Endothelial cell of umbilical vein (primary cell): ENCODE measurements at regions not wholly inside any gene's neighbourhood (a gene's known extent, or its start where the extent isn't known, plus 50 kb on each side); places are given as distances from the start of the nearest gene placed in this dataset.

Experiments
- BruUV-seq: library from RNA; stranded (reverse); fragments of 400-500 nt; replicated peaks from 2 replicates; lab custom pipeline; 2021; lab: Mats Ljungman, UMichigan
- CTCF ChIA-PET: fragments of 300-600, 350-600 bp; sonication (Branson Sonifier 250); formaldehyde crosslinking; loops from one replicate; lab custom pipeline; 2021; ENCODE audit warnings: antibody characterized with exemption, inconsistent platforms; lab: Charles Lee
- POLR2A ChIA-PET: fragments of 300-600, 350-600 bp; sonication (Branson Sonifier 250); formaldehyde crosslinking; loops from one replicate; lab custom pipeline; 2021; ENCODE audit warnings: antibody characterized with exemption, inconsistent platforms; lab: Charles Lee
- DNase-seq: peaks from one replicate; pipeline ENCODE4 v3.0.0-alpha.2; 2011; ENCODE audit warnings: low read depth, low spot score
- FAIRE-seq: peaks from 2 replicates; lab custom pipeline; 2011; peaks lifted over from hg19 to GRCh38; lab: Jason Lieb, UNC
- H2AFZ ChIP-seq: 2 replicates; pipeline ENCODE4 v1.6.0; 2012; ENCODE audit warnings: low read depth, low read length, control low read depth, inconsistent platforms
- H3K27ac ChIP-seq: 2 replicates; pipeline ENCODE4 v1.5.1; 2011; ENCODE audit warnings: low read depth, mild to moderate bottlenecking, control low read depth, low read length, moderate library complexity; ENCODE audit not compliant: insufficient read depth
- H3K27me3 ChIP-seq, 2 experiments: 2 replicates each; pipeline versions ENCODE4 v1.6.0 to v1.6.1; 2011; ENCODE audit warnings: low read length in 2 of 2, mixed read lengths in 1 of 2; ENCODE audit not compliant: control insufficient read depth in 2 of 2, insufficient read depth in 2 of 2
- H3K36me3 ChIP-seq, 2 experiments: 2 replicates in 1 of 2; 3 replicates in 1 of 2; pipeline ENCODE4 v1.5.1; 2011; ENCODE audit warnings: low read length in 2 of 2, mild to moderate bottlenecking in 1 of 2, moderate library complexity in 1 of 2; ENCODE audit not compliant: control insufficient read depth in 2 of 2, insufficient read depth in 2 of 2; ENCODE audit errors: extremely low read depth in 1 of 2
- H3K4me1 ChIP-seq: 3 replicates; pipeline ENCODE4 v1.5.1; 2011; ENCODE audit warnings: mild to moderate bottlenecking, low read length; ENCODE audit not compliant: control insufficient read depth, insufficient read depth; ENCODE audit errors: extremely low read depth
- H3K4me2 ChIP-seq: 2 replicates; pipeline ENCODE4 v1.6.1; 2011; ENCODE audit warnings: low read length, control low read depth, mixed read lengths; ENCODE audit not compliant: insufficient read depth
- H3K4me3 ChIP-seq, 3 experiments: fragments of 200-600 bp in 1 of 3; sonication (generic), shearing (Covaris generic) in 1 of 3; replicated peaks in 1 of 3; 2 replicates each; pipeline ENCODE4 v1.5.1; 2011 to 2016; ENCODE audit warnings: control low read depth in 3 of 3, low read length in 3 of 3, mild to moderate bottlenecking in 2 of 3, inconsistent platforms in 1 of 3, low read depth in 1 of 3, moderate library complexity in 1 of 3; ENCODE audit not compliant: insufficient read depth in 1 of 3
- H3K79me2 ChIP-seq: 2 replicates; pipeline ENCODE4 v1.6.0; 2012; ENCODE audit warnings: low read length, inconsistent platforms; ENCODE audit not compliant: control insufficient read depth, insufficient read depth
- H3K9ac ChIP-seq: replicated peaks from 2 replicates; pipeline ENCODE3; 2011; ENCODE audit warnings: low read length, control low read depth; ENCODE audit not compliant: insufficient read depth; ENCODE audit errors: extremely low read depth
- H3K9me1 ChIP-seq: replicated peaks from 3 replicates; pipeline ENCODE4 v1.6.0; 2011; ENCODE audit warnings: mild to moderate bottlenecking, low read length; ENCODE audit not compliant: control insufficient read depth, insufficient read depth; ENCODE audit errors: extremely low read depth
- H3K9me3 ChIP-seq: replicated peaks from 2 replicates; pipeline ENCODE4 v1.5.1; 2012; ENCODE audit warnings: low read length, inconsistent platforms; ENCODE audit not compliant: control insufficient read depth, insufficient read depth
- H4K20me1 ChIP-seq: replicated peaks from 2 replicates; pipeline ENCODE3; 2011; ENCODE audit warnings: mild to moderate bottlenecking, low read length; ENCODE audit not compliant: control insufficient read depth, insufficient read depth; ENCODE audit errors: extremely low read depth
- EZH2 ChIP-seq: IDR thresholded peaks from 2 replicates; pipeline ENCODE4 v1.6.1; 2012; ENCODE audit warnings: borderline replicate concordance, low read depth, mild to moderate bottlenecking, moderate library complexity, low read length, inconsistent platforms; ENCODE audit not compliant: severe bottlenecking
- FOS ChIP-seq: IDR thresholded peaks from 2 replicates; pipeline ENCODE4 v1.6.1; 2011; ENCODE audit warnings: mild to moderate bottlenecking, low read length, moderate library complexity, borderline replicate concordance; ENCODE audit not compliant: insufficient read depth
- GATA2 ChIP-seq: IDR thresholded peaks from 2 replicates; pipeline ENCODE4 v1.7.0; 2011; ENCODE audit warnings: low read depth, mild to moderate bottlenecking, moderate library complexity, mixed read lengths, low read length; ENCODE audit not compliant: insufficient read length, insufficient read depth
- JUN ChIP-seq: IDR thresholded peaks from 2 replicates; pipeline ENCODE4 v1.6.1; 2011; ENCODE audit warnings: borderline replicate concordance, low read depth; ENCODE audit not compliant: insufficient read length, insufficient read depth
- MYC ChIP-seq: IDR thresholded peaks from one replicate; pipeline ENCODE4 v1.6.1; 2011; ENCODE audit warnings: mild to moderate bottlenecking, low read depth, low read length
- POLR2A ChIP-seq: IDR thresholded peaks from 2 replicates; pipeline ENCODE4 v1.6.1; 2012; ENCODE audit warnings: low read depth, mild to moderate bottlenecking, control low read depth, low read length
- POLR2AphosphoS5 ChIP-seq: IDR thresholded peaks from 2 replicates; pipeline ENCODE4 v1.6.1; 2012; ENCODE audit warnings: low read depth, mild to moderate bottlenecking, control low read depth, low read length, moderate library complexity; ENCODE audit not compliant: insufficient read depth
- dilution Hi-C: fragments of 300-500 bp; cut with MboI; formaldehyde crosslinking; loops from one replicate; pipeline ENCODE4 v1.15.0; 2019; ENCODE audit warnings: low sequenced_read_pairs; ENCODE audit not compliant: extremely low pct_ligation_motif_present
- intact Hi-C: fragments of 100-400 bp; cut with micrococcal nuclease; formaldehyde crosslinking; loops from one replicate; pipeline ENCODE4 v1.10.0; 2022
- TF ChIP-seq, protein P1 (sequence below), 2 donors: IDR thresholded peaks; 1 replicate in 1 of 2; 2 replicates in 1 of 2; pipeline ENCODE4 v1.5.1; 2011; ENCODE audit warnings: low read length in 2 of 2, mild to moderate bottlenecking in 2 of 2, moderate library complexity in 2 of 2, control low read depth in 1 of 2, inconsistent platforms in 1 of 2, low read depth in 1 of 2; ENCODE audit not compliant: insufficient read depth in 1 of 2; ENCODE audit errors: extremely low read depth in 1 of 2
- TF ChIP-seq, protein P2 (sequence below): IDR thresholded peaks from 2 replicates; pipeline ENCODE4 v1.6.1; 2011; ENCODE audit not compliant: insufficient read depth, insufficient read length

DNA sequence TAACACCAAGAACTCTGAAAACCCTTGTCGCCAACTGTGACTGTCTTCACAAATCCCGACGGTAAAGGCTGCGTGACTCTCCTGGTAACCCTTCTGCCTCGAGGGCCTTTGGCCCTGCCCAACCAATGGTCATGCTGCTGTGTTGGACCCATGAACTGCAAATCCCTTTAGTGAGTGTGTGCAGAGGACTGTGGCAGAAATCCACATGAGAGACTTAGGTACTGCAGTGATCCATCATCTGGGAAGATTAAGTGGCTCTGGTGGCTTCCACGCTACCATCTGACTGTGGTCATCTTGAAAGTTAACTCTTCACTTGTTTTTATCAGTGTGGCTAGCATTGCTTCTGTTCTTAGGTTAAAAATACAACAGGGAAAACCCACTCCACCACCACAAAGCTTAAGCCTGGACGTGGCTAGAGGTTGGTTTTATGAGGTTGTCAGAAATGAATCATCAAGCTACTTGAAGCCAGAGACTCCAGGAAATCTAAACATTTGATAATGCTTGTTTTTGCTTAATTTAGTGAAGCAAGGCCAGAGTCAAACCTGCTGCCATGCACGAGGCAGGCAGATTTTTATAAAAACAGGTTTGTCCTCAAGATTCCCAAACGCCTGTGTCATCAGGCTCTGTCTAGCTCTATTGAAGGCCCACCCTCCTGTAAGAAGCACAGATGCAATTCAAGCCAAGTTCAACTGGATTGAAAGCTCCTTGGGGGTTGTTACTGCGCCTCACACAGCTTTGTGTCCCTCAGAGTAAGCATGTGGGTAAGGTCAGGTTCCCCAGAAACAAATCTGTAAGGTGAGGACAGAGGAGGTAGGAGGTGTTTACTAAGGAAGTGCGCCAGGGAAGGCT, 52.7 kb upstream of the ERCC6L2 start:
- Histone ChIP-seq H3K27ac (peak overlapping the region; percentile 27), H3K79me2 (no peaks in the 10 kb centered on the region), H3K27me3 (no peaks in the 10 kb centered on the region), H4K20me1 (no peaks in the 10 kb centered on the region), H3K9me1 (no peaks in the 10 kb centered on the region), H3K9ac (peak overlapping the region; percentile 8), H3K4me2 (peak overlapping the region; percentile 2), H3K9me3 (no peaks in the 10 kb centered on the region), H3K4me1 (peaks cover 25% of the 10 kb centered on the region), H2AFZ (peak overlapping the region; percentile 55), H3K4me3 (no peak overlapping the region), H3K36me3 (no peaks in the 10 kb centered on the region)
- FAIRE-seq = peak; percentile 93
- BruUV-seq = no TSS peak
- DNase-seq = peak; percentile 79
- TF ChIP-seq FOS (peak; percentile 81), POLR2AphosphoS5 (no peak)
- intact Hi-C loops (loop anchor here (1.0 kb wide), 1 partner anchor 52 kb away; the partner anchor contains the start of gene ERCC6L2), dilution Hi-C loops (no loop called here)
- ChIA-PET CTCF (interaction anchor here (0.7 to 1.5 kb wide), 5 partner anchors 30 to 116 kb away, joined by 3 to 5 read pairs (median 4); no protein-coding TSS in a partner anchor), POLR2A (no interaction called here)

DNA sequence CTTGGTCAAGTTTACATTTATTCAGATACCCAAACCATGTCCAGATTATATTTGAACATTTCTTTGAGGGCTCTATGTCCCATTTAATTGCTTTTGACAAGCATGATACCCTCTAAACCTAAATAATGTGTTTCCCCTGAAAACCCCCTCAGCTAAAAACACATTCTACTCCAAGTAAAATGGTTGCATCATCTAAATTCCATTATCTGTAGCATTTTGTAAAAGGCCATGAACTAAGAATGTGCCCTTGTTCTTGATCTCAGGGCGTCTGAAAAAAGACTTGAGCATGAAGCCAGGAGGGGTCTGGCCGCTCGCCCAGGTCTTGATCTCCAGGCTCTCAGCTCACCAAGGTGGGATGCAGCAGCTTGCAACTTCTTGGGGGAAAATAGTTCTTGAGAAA, 53.5 kb upstream of the ERCC6L2 start:
- no peaks in the 10 kb centered on the region for H3K36me3 ChIP-seq
- H3K4me2 ChIP-seq = no peak overlapping the region

More for the DNA sequence above, 53.5 kb upstream of the ERCC6L2 start:
- TF ChIP-seq JUN (no peak), EZH2 (no peak), POLR2AphosphoS5 (no peak), MYC (no peak), GATA2 (no peak), POLR2A (no peak), FOS (no peak)
- TF ChIP-seq, protein P1, sequence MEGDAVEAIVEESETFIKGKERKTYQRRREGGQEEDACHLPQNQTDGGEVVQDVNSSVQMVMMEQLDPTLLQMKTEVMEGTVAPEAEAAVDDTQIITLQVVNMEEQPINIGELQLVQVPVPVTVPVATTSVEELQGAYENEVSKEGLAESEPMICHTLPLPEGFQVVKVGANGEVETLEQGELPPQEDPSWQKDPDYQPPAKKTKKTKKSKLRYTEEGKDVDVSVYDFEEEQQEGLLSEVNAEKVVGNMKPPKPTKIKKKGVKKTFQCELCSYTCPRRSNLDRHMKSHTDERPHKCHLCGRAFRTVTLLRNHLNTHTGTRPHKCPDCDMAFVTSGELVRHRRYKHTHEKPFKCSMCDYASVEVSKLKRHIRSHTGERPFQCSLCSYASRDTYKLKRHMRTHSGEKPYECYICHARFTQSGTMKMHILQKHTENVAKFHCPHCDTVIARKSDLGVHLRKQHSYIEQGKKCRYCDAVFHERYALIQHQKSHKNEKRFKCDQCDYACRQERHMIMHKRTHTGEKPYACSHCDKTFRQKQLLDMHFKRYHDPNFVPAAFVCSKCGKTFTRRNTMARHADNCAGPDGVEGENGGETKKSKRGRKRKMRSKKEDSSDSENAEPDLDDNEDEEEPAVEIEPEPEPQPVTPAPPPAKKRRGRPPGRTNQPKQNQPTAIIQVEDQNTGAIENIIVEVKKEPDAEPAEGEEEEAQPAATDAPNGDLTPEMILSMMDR (IDR thresholded peaks at IDR 0.05; ENCODE audit: extremely low read depth in 1 of 2, insufficient read depth in 1 of 2, low read depth in 1 of 2, low read length in 2 of 2) = no peak
- TF ChIP-seq, protein P2, sequence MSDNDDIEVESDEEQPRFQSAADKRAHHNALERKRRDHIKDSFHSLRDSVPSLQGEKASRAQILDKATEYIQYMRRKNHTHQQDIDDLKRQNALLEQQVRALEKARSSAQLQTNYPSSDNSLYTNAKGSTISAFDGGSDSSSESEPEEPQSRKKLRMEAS = no peak
- CTCF ChIA-PET = no interaction called here
- intact Hi-C loops (no loop called here), dilution Hi-C loops (no loop called here)
- Histone ChIP-seq H3K9ac (no peak overlapping the region), H3K9me3 (no peaks in the 10 kb centered on the region), H3K4me1 (peaks cover 25% of the 10 kb centered on the region), H3K79me2 (no peaks in the 10 kb centered on the region), H2AFZ (no peak overlapping the region), H3K27ac (no peak overlapping the region), H4K20me1 (no peaks in the 10 kb centered on the region), H3K9me1 (no peaks in the 10 kb centered on the region), H3K27me3 (no peaks in the 10 kb centered on the region), H3K4me3 (no peak overlapping the region)
- DNase-seq (no peak), FAIRE-seq (no peak)
- POLR2A ChIA-PET = no interaction called here
- no TSS peak for BruUV-seq
